ENCODE measurements at regions not wholly inside any gene's neighbourhood (a gene's known extent, or its start where the extent isn't known, plus 50 kb on each side); places are given as distances from the start of the nearest gene placed in this dataset.

GRCh38 chr7:63008366-63008765 is 990.3 kb upstream of the ZNF722 start:
- DNase-seq: no peak

GRCh38 chr7:63009771-63010170 is 988.9 kb upstream of the ZNF722 start:
- no peak for DNase-seq

DNA sequence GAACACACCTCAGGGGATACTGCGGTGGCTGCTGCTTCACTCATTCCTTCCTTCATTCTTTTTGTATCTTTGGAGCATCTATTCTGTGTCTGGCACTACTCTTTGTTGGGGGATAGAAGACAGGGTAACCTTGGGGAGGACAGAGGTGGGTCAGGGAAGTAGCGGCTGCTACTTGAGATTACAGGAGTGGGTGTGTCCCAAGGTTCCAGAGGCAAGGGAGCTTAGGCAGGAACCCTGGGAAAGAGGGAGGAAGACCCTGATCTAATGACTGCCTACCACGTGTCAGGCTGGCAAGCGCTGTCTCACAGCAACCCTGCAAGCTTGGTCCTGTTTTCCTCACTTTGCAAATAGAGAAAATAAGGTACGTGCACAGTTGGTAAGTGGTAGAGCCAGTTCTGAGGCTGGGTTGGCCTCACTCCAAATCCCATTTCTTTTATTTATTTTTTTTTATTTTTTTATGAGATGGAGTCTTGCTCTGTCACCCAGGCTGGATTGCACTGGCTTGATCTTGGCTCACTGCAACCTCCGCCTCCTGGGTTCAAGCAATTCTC is 985.9 kb upstream of the ZNF722 start:
- no peak for DNase-seq

DNA sequence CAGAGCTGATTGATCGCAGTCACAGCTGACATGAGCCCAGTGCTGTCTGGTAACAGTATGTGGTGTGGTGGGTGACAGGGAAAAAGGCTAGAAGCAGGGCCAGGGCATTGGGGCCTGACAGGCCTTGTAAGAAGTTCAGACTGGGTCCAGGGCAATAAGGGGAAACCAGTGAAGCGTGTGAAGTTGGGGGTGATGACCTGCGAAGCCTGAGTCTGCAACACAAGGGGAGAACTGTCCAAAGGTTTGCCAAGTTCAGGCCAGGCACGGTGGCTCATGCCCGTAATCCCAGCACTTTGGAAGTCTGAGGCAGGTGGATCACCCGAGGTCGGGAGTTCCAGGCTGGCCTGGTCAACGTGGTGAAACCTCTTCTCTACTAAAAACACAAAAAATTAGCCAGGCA is 983.9 kb upstream of the ZNF722 start:
- DNase-seq: no peak

DNA sequence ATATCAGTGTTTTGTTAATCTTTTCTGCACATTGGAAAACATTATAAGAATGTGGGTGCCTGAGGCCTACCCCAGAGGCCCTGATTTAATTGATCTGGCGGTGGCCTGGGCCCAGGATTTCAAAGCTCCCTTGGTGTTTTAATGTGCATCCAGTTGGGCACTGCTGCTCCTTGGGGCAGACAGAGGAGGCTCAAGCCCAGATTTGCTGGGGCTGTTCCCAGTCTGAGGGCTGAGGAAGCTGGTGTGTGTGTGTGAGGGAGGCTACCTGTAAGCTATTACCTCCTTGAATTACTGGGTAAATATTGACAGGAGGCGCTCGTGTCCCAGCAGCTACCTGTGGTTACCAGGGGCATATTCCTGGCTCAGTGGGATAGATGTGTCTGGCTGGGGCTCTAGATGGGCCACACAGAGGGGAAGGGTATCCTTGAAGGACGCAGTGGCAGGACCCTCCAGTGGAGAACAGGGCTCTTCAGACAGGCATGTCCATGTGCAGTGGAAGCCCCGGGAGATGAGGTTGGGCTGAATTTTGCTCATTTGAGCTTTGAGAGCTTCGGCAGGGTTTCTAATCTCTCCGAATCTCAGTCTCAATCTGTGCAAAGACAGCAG is 975.4 kb upstream of the ZNF722 start:
- no peak for DNase-seq

- no peak for DNase-seq
Measured at GRCh38 chr7:63024446-63024845, 974.2 kb upstream of the ZNF722 start.

GRCh38 chr7:63025815-63026214 is 972.8 kb upstream of the ZNF722 start:
- DNase-seq: no peak

- no peak for DNase-seq
Measured at GRCh38 chr7:63027075-63027474, 971.6 kb upstream of the ZNF722 start.

- DNase-seq: no peak
Measured at GRCh38 chr7:63028376-63029206, 970.1 kb upstream of the ZNF722 start.

- no peak for DNase-seq
Measured at GRCh38 chr7:63029207-63029522, 969.5 kb upstream of the ZNF722 start.

DNA sequence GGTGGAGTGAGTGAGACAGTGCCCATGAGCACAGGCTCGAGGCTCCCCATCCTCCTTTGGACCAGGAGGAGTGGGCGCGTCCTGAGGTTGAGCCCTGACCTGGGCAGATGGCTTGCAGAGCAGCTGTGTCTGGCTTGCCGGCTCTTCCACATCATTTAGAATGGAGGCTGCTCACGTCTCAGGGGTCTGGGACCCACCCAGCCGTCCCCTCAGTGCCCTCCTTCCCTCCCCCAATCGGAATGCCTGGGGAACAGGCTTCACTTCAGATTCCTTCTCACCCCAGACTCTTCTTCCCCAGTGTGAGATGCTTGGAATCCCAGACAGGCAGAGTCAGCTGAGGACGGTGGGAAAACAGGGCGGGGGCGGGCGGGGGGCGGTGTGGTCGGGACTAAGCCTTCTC is 968.6 kb upstream of the ZNF722 start:
- no peak for DNase-seq

- DNase-seq: no peak
Measured at GRCh38 chr7:63031838-63032436, 966.7 kb upstream of the ZNF722 start.

GRCh38 chr7:63037242-63037641 is 961.4 kb upstream of the ZNF722 start:
- DNase-seq: no peak

GRCh38 chr7:63038987-63039386 is 959.7 kb upstream of the ZNF722 start:
- no peak for DNase-seq

DNA sequence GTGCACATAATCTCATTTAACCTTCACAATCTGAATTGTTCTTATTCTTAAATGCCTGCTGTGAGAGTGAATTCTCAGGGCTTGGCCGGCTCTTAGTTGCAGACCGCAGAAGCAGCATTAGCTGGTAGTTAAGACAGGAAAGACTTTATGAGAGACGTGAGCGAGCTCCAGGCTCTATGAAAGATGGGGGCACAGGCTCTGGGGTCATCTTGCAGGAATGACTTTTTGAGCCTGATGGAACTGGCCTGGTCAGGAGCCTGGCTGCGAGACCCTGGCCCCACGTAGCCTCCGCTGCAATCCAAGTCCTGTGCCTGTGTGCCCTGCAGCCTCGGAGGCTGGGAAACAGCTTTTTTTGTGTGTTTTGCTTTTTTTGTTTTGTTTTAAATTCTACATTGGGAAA is 958.8 kb upstream of the ZNF722 start:
- no peak for DNase-seq

GRCh38 chr7:63040336-63040735 is 958.3 kb upstream of the ZNF722 start:
- DNase-seq: no peak

- DNase-seq: no peak
Measured at GRCh38 chr7:63040966-63041610, 957.6 kb upstream of the ZNF722 start.

DNA sequence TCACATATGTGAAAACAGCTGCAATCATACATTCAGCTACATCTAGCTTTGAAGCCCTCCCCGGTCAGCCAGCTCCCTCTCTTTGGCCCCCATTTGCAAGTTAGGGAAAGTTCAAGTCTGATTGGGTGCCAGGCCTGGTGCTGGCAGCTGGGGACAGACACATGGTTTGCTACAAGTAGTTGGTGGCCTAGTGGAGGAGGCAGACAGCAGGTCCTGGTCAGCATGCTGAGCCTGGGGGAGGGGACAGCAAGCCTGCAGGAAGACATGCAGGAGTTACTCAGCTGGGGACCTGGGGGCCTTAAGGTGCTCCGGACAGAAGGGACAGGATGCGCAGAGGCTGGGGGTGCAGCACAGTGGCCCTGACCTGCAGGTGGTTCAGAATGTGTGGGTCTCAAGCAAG is 956.9 kb upstream of the ZNF722 start:
- no peak for DNase-seq

DNA sequence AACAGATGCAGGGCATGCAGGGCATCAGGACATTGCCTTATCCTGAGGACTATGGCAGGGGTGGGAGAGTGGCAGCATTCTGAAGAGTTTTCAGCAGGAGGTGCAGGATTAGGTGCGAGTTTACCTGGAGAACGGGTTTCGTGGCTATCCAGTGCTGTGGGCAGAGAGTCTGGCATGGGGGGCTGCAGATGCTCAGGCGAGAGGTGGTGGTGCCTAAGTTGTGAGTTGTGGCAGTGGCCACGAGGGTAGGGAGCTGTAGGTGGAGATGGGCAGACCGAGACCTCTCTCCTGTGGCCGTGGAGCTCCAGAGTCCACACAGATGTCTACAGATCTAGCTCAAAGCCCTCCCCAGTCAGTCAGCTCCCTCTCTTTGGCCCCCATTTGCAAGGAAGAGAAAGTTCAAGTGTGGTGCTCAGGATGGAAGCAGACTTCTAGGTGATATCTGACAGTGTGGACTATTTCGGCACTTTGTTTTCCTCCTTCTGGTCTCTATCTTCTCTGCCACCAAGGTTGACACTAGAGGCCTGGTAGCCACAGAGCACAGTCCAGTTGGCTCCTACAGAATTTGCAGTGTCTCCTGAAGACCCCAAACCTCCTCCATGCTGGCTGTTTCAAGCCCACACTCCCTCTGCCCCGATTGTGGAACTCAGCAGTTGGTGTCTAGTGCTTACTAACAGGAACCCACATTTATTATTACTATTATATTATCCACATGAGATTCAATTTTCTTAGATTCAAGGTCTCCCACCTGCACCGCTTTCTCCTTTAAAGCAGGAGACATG is 955.7 kb upstream of the ZNF722 start:
- no peak for DNase-seq

DNA sequence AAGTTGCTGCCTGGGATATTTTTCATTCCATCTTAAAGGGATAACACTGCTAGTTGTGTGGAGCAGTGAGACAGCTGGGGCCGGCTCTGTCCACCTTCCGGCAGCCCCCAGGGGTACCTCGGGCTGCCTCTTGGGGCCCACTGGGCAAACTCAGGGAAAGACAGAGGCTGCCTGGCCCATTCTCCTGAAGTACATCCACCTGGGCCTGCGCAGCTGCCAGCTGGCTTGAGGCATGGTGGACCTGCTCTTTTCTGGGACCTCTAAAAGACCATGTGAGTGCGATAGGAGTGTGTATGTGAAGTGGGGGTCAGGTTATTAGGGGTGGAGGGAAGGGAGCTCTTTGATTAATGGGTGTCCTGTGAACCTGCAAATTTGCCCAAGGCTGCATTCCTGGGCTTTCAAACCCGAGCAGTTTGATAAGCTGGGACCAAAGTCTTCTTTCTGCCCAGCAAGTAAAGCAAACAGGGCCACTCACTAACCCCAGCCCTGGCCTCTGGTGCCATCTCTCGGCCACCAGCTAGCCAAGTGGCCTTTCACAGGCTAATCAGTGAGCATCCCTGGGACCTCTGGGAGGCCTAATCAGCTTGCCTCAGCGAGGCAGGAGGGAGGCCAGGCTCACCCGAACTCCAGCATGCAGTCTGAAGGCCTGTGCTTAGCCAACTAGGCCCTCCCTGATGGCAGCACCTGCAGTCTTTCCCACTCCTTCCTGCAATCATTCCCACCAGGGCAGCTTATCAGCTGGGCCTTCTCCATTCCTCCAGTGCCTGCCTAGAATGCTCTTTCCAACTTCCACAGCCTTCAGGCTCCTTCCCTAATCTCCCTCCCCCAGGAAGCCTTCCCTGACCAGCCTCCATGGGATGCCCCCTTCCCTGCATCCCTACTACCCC is 954.7 kb upstream of the ZNF722 start:
- no peak for DNase-seq

DNA sequence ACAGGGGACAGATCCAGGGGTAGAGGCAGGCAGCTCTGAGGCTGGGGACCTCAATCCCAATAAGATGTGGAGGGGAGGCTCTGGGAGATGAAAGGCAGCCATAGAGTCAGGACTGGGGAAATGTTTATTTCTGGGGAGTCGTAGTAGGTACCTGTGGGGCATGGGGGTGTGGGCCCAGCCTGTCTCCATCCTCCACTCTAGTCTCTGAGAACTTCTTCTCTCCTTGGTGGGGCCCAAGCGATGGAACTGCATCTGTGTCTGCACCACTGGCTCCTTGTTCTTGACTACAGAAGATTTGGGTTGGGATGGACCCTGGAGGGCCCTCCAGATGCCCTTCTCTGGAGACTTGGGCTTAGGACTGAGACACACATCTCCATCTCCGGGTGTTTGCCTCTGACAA is 953.9 kb upstream of the ZNF722 start:
- no peak for DNase-seq

- DNase-seq: no peak
Measured at GRCh38 chr7:63045575-63045974, 953.1 kb upstream of the ZNF722 start.

All from hematopoietic multipotent progenitor cell treated with erythropoietin and hydrocortisone succinate and interleukin-3 and kit ligand, for 4 days (in vitro differentiated cells).